ENCODE measurements at regions not wholly inside any gene's neighbourhood (a gene's known extent, or its start where the extent isn't known, plus 50 kb on each side); places are given as distances from the start of the nearest gene placed in this dataset.

GRCh38 chr11:33643167-33643824 lies 57.3 kb downstream of the C11orf91 start:
- Histone ChIP-seq H3K9me3 (ENCODE audit: control insufficient read depth, insufficient read depth, low read depth, low read length) (no peaks in the 10 kb centered on the region), H3K36me3 (ENCODE audit: control insufficient read depth in 2 of 2, insufficient read depth in 1 of 2, low read length in 2 of 2) (no peaks in the 10 kb centered on the region), H3K4me3 (ENCODE audit: low read depth, low read length) (no peak overlapping the region), H3K27ac (ENCODE audit: extremely low read depth, low read depth, low read length) (no peak overlapping the region), H3K4me1 (ENCODE audit: control insufficient read depth, insufficient read depth, low read length) (no peaks in the 10 kb centered on the region)
- ChIA-PET POLR2A (no interaction called here), CTCF (no interaction called here)
- TF ChIP-seq ZNF843 (tag by site-specific recombination; IDR thresholded peaks at IDR 0.05): no peak
- TF ChIP-seq HOXD13 (CRISPR knock-in tag; IDR thresholded peaks at IDR 0.05; ENCODE audit: borderline replicate concordance): no peak
- no peak for TF ChIP-seq ZEB2 (tag by site-specific recombination; IDR thresholded peaks at IDR 0.05)
- no peak for TF ChIP-seq CTCF (tag by site-specific recombination; IDR thresholded peaks at IDR 0.05)
- no peak for TF ChIP-seq ZNF112 (tag by site-specific recombination; IDR thresholded peaks at IDR 0.05)
- no peak for TF ChIP-seq ZNF280D (tag by site-specific recombination; IDR thresholded peaks at IDR 0.05)
- TF ChIP-seq ZSCAN18 (tag by site-specific recombination; IDR thresholded peaks at IDR 0.05): no peak
- no peak for TF ChIP-seq SETDB1 (IDR thresholded peaks at IDR 0.05; ENCODE audit: insufficient read length, low read length)
- TF ChIP-seq ZFP37 (tag by site-specific recombination; IDR thresholded peaks at IDR 0.05): no peak
- no peak for TF ChIP-seq ZNF768 (tag by site-specific recombination; IDR thresholded peaks at IDR 0.05)
- no peak for TF ChIP-seq ZNF23 (tag by site-specific recombination; IDR thresholded peaks at IDR 0.05; ENCODE audit: borderline replicate concordance)
- TF ChIP-seq BCL11A (tag by site-specific recombination; IDR thresholded peaks at IDR 0.05; ENCODE audit: low read depth): no peak
- no peak for TF ChIP-seq SCRT1 (tag by site-specific recombination; IDR thresholded peaks at IDR 0.05; ENCODE audit: borderline replicate concordance)
- no peak for TF ChIP-seq ZNF548 (tag by site-specific recombination; IDR thresholded peaks at IDR 0.05)
- TF ChIP-seq SALL2 (tag by site-specific recombination; IDR thresholded peaks at IDR 0.05; ENCODE audit: borderline replicate concordance): no peak
- no peak for TF ChIP-seq KLF17 (tag by site-specific recombination; IDR thresholded peaks at IDR 0.05)
- TF ChIP-seq EGR2 (tag by site-specific recombination; IDR thresholded peaks at IDR 0.05; ENCODE audit: low read depth): no peak

- H3K9me3 ChIP-seq (ENCODE audit: control insufficient read depth, insufficient read depth, low read depth, low read length): no peaks in the 10 kb centered on the region
- peak; percentile 94 for TF ChIP-seq ZNF223 (tag by site-specific recombination; IDR thresholded peaks at IDR 0.05)
- no peak for TF ChIP-seq ZNF433 (tag by site-specific recombination; IDR thresholded peaks at IDR 0.05; ENCODE audit: low read depth)
- TF ChIP-seq ZNF398 (tag by site-specific recombination; IDR thresholded peaks at IDR 0.05): peak; percentile 42
- POLR2A ChIA-PET: no interaction called here
- CTCF ChIA-PET: no interaction called here
- no peaks in the 10 kb centered on the region for H3K4me1 ChIP-seq (ENCODE audit: control insufficient read depth, insufficient read depth, low read length)
- no peaks in the 10 kb centered on the region for H3K36me3 ChIP-seq (ENCODE audit: control insufficient read depth in 2 of 2, insufficient read depth in 1 of 2, low read length in 2 of 2)
- no peak overlapping the region for H3K27ac ChIP-seq (ENCODE audit: extremely low read depth, low read depth, low read length)
- H3K4me3 ChIP-seq (ENCODE audit: low read depth, low read length): no peak overlapping the region
Observed at GRCh38 chr11:33642461-33643166, 58.0 kb downstream of the C11orf91 start.

All from HEK293 (cell line).